ENCODE measurements at regions not wholly inside any gene's neighbourhood (a gene's known extent, or its start where the extent isn't known, plus 50 kb on each side); places are given as distances from the start of the nearest gene placed in this dataset.

DNA sequence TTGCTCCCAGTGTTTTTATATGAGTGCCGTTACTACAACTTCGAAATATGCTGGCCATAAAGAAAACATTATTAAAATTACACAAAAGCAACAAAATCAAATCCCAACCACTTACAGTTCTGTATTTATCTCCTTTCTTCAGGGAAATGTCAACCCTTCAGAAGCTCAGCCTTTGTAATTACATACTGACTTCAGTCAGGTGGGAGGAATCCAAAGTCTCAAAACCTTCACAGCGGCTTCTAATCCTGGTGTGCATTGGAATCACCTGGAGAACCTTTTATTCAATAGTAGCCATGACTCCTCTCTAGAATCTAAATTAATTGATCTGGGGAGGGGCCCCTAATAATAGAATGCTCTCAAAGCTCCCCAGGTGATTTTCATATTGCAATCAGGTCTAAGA lies 463.7 kb upstream of the ARHGEF26 start:
- TF ChIP-seq CTCF (IDR thresholded peaks at IDR 0.05) (no peak), POLR2A (IDR thresholded peaks at IDR 0.05) (no peak)

Data from adrenal gland (tissue), 5 donors.